Adrenal gland (tissue), 9 donors: ENCODE measurements at regions not wholly inside any gene's neighbourhood (a gene's known extent, or its start where the extent isn't known, plus 50 kb on each side); places are given as distances from the start of the nearest gene placed in this dataset.
"Not testable (repeated sequence)": the region's sequence is repeated elsewhere in the genome, so short reads cannot be mapped to it uniquely, and the experiment has no call there.

ENCODE experiments used
- DNase-seq, 7 donors: peaks; one replicate each; pipeline ENCODE4 v3.0.0-alpha.2; 2019 to 2020
- H3K27ac ChIP-seq, 5 donors: fragments of 200-600 bp; sonication (generic) in 4 of 5; 1 replicate in 3 of 5; 2 replicates in 2 of 5; pipeline versions ENCODE4 v1.5.1 to v1.8.0; 2016 to 2020; ENCODE audit warnings: mild to moderate bottlenecking in 1 of 5
- H3K27me3 ChIP-seq: fragments of 200-600 bp; 2 replicates; pipeline ENCODE4 v1.8.0; 2021
- H3K36me3 ChIP-seq, 2 donors: fragments of 200-600 bp; replicated peaks in 1 of 2; 1 replicate in 1 of 2; 2 replicates in 1 of 2; pipeline versions ENCODE4 v1.5.1 to v1.8.0; 2018 to 2022
- H3K4me1 ChIP-seq, 2 donors: fragments of 200-600 bp; replicated peaks in 1 of 2; 1 replicate in 1 of 2; 2 replicates in 1 of 2; pipeline versions ENCODE4 v1.5.1 to v1.8.0; 2018 to 2021
- H3K4me3 ChIP-seq, 4 donors: fragments of 200-600 bp; sonication (generic) in 3 of 4; one replicate each; pipeline ENCODE4 v1.5.1; 2016 to 2018
- H3K9me3 ChIP-seq, 3 donors: fragments of 200-600 bp; sonication (generic) in 1 of 3; replicated peaks in 1 of 3; 1 replicate in 2 of 3; 2 replicates in 1 of 3; pipeline versions ENCODE4 v1.5.1 to v1.8.0; 2016 to 2021
- CTCF ChIP-seq, 6 experiments: fragments of 450-650 bp in 4 of 6; fragments of 200-600 bp in 2 of 6; sonication (generic) in 1 of 6; IDR thresholded peaks; 1 replicate in 5 of 6; 2 replicates in 1 of 6; pipeline versions ENCODE4 v1.5.1 to v1.8.0; 2016 to 2021; ENCODE audit warnings: antibody characterized with exemption in 6 of 6, mild to moderate bottlenecking in 2 of 6, moderate library complexity in 1 of 6
- POLR2A ChIP-seq, 2 donors: fragments of 450-650 bp; IDR thresholded peaks; one replicate each; pipeline ENCODE4 v1.6.1; 2017; ENCODE audit warnings: antibody characterized with exemption in 2 of 2, mild to moderate bottlenecking in 2 of 2, moderate library complexity in 1 of 2
- WGBS, 4 donors: extraction: QIAGEN DNeasy Blood & Tissue Kit in 2 of 4; methylation state at CpG; one replicate each; pipeline versions ENCODE4 v1.1.5 to v1.1.7; 2013 to 2017; 5-methylcytosine and 5-hydroxymethylcytosine counted together
- intact Hi-C, 2 donors: fragments of 100-400 bp; cut with DNase I; formaldehyde crosslinking; loops; one replicate each; pipeline versions ENCODE4 v1.14.1 to v1.15.0; 2022 to 2023
- donor health status: healthy with polysubstance abuse.
- donor health status: Bipolar disorder and iron deficiency.
- donor health status: DM: yes; HTN: yes; CAD: no.
- donor health status: DM: no; HTN: no; CAD: no.
- donor health status: DM: no; HTN: no; CAD: no.

GRCh38 chr2:224173933-224174332 lies 134.8 kb upstream of the SERPINE2 start:
- no peak for TF ChIP-seq CTCF (IDR thresholded peaks at IDR 0.05)
- no peak for TF ChIP-seq POLR2A (IDR thresholded peaks at IDR 0.05)
- intact Hi-C loops, result no loop called here
- Histone ChIP-seq H3K4me3 (no peak overlapping the region), H3K27ac (no peak overlapping the region), H3K9me3 (no peaks in the 10 kb centered on the region), H3K4me1 (no peaks in the 10 kb centered on the region), H3K36me3 (no peaks in the 10 kb centered on the region), H3K27me3 (no peaks in the 10 kb centered on the region)
- 65 to 77% (median 75%) methylated on average over 3 of the region's 3 CpGs for WGBS, 4 donors
- no peak for DNase-seq

DNA sequence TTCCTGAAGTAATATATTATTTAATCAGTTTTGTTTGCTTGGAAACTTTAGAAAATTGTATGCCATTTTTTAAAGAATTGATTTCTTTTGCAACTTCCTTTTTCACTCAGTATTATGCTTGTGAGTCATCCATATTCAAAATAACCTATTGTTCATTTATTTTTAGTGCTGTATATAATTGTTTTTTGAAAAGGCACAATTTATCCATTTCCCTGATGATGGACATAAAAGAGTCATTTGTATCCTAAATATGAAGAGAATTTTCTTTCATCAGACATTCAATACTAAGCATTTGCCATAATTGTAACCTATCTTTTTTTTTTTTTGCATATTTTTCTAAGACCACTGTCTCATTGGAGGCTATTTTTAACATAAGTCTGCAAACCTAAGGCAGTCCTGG lies 134.1 kb upstream of the SERPINE2 start:
- no peak for TF ChIP-seq CTCF (IDR thresholded peaks at IDR 0.05)
- no peak for TF ChIP-seq POLR2A (IDR thresholded peaks at IDR 0.05)
- Histone ChIP-seq H3K9me3 (no peaks in the 10 kb centered on the region), H3K4me1 (no peaks in the 10 kb centered on the region), H3K4me3 (no peak overlapping the region), H3K27me3 (no peaks in the 10 kb centered on the region), H3K27ac (no peak overlapping the region), H3K36me3 (no peaks in the 10 kb centered on the region)
- no peak for DNase-seq
- intact Hi-C loops, result no loop called here

GRCh38 chr2:224171226-224171625 lies 132.1 kb upstream of the SERPINE2 start:
- Histone ChIP-seq H3K9me3 (no peaks in the 10 kb centered on the region), H3K27me3 (no peaks in the 10 kb centered on the region), H3K4me3 (no peak overlapping the region), H3K36me3 (no peaks in the 10 kb centered on the region), H3K27ac (no peak overlapping the region), H3K4me1 (no peaks in the 10 kb centered on the region)
- 72 to 83% (median 75%) methylated on average over 2 to 3 of the region's 3 CpGs for WGBS, 4 donors
- intact Hi-C loops, result no loop called here
- no peak for DNase-seq
- no peak for TF ChIP-seq POLR2A (IDR thresholded peaks at IDR 0.05)
- TF ChIP-seq CTCF (IDR thresholded peaks at IDR 0.05), result no peak

- 85 to 91% (median 88%) methylated on average over 8 of the region's 8 CpGs for WGBS, 4 donors
- intact Hi-C loops, result no loop called here
Observed at GRCh38 chr2:224169847-224170246, 130.8 kb upstream of the SERPINE2 start.

GRCh38 chr2:224167781-224168180 lies 128.7 kb upstream of the SERPINE2 start:
- H3K4me3 ChIP-seq, H3K27me3 ChIP-seq, intact Hi-C loops: not testable (repeated sequence)

More at GRCh38 chr2:224169847-224170246, 130.8 kb upstream of the SERPINE2 start:
- Histone ChIP-seq H3K9me3 (no peaks in the 10 kb centered on the region), H3K27me3 (no peaks in the 10 kb centered on the region), H3K36me3 (no peaks in the 10 kb centered on the region), H3K4me1 (no peaks in the 10 kb centered on the region), H3K27ac (no peak overlapping the region), H3K4me3 (no peak overlapping the region)
- no peak for DNase-seq
- TF ChIP-seq CTCF (IDR thresholded peaks at IDR 0.05) (no peak), POLR2A (IDR thresholded peaks at IDR 0.05) (no peak)

More at GRCh38 chr2:224167781-224168180, 128.7 kb upstream of the SERPINE2 start:
- H3K27ac ChIP-seq, DNase-seq, H3K4me1 ChIP-seq, H3K36me3 ChIP-seq, H3K9me3 ChIP-seq: not testable (repeated sequence)
